Activated CD4-positive, alpha-beta T cell treated with anti-CD3 and anti-CD28 coated beads for 36 hours (primary cell): ENCODE measurements at regions not wholly inside any gene's neighbourhood (a gene's known extent, or its start where the extent isn't known, plus 50 kb on each side); places are given as distances from the start of the nearest gene placed in this dataset.

Experiments
- ATAC-seq: fragments of 200-7000 bp; cut with Tn5 transposase; one replicate; pipeline ENCODE4 v1.10.0; 2021; ENCODE audit warnings: mild to moderate bottlenecking, moderate library complexity
- CTCF ChIA-PET: fragments of 350-600 bp; sonication (Branson Sonifier 250); formaldehyde crosslinking; loops from one replicate; lab custom pipeline; 2021; ENCODE audit warnings: antibody characterized with exemption; lab: Charles Lee
- POLR2A ChIA-PET: fragments of 350-600 bp; sonication (Branson Sonifier 250); formaldehyde crosslinking; loops from one replicate; lab custom pipeline; 2021; ENCODE audit warnings: antibody characterized with exemption, inconsistent platforms; lab: Charles Lee
- DNase-seq: peaks from one replicate; pipeline ENCODE4 v3.0.0-alpha.2; 2020
- H3K27ac Mint-ChIP-seq: one replicate; pipeline ENCODE4 v1.8.0; 2021; ENCODE audit warnings: mixed read lengths
- H3K27me3 Mint-ChIP-seq: one replicate; pipeline ENCODE4 v1.8.0; 2021; ENCODE audit warnings: mixed read lengths
- H3K36me3 Mint-ChIP-seq: one replicate; pipeline ENCODE4 v1.8.0; 2021; ENCODE audit warnings: low read depth, mixed read lengths
- H3K4me1 Mint-ChIP-seq: one replicate; pipeline ENCODE4 v1.8.0; 2021; ENCODE audit warnings: mixed read lengths
- H3K4me3 Mint-ChIP-seq: one replicate; pipeline ENCODE4 v1.8.0; 2021; ENCODE audit warnings: mild to moderate bottlenecking, moderate library complexity, mixed read lengths
- H3K9me3 Mint-ChIP-seq: one replicate; pipeline ENCODE4 v1.8.0; 2021; ENCODE audit warnings: low read depth, mixed read lengths
- intact Hi-C, 2 experiments: fragments of 100-400 bp; cut with DNase I in 1 of 2; cut with micrococcal nuclease in 1 of 2; formaldehyde crosslinking; loops; one replicate each; pipeline versions ENCODE4 v1.14.2 to v1.15.1; 2022 to 2024; cut with DNase I, micrococcal nuclease

DNA sequence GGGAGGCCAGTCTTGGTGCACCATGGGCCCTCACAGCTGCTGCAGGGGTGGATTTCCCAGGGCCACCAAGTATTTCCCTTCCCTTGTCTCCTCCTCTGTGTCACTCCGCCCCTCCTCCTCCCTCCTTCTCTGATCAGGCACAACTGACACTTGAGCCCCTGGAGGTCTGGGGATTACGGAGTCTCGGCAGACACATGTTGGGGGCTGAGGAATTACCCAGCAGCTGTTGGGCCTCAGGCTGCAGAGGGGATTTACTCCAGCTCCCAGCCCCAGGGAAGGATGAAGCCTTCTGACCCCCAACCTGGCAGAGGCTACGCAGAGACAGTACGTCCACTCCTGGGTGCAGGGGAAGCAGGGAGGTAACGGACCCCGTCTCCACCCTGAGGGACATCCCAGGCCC, 420.5 kb upstream of the SULF2 start:
- DNase-seq (no peak), ATAC-seq (no peak)
- H3K9me3 Mint-ChIP-seq: no peaks in the 10 kb centered on the region
- POLR2A ChIA-PET: no interaction called here
- intact Hi-C loops: no loop called here
- no peak overlapping the region for H3K4me3 Mint-ChIP-seq
- no peaks in the 10 kb centered on the region for H3K36me3 Mint-ChIP-seq
- H3K27me3 Mint-ChIP-seq: no peaks in the 10 kb centered on the region
- H3K27ac Mint-ChIP-seq: no peak overlapping the region
- H3K4me1 Mint-ChIP-seq: no peaks in the 10 kb centered on the region
- CTCF ChIA-PET: interaction anchor here (1.0 kb wide), 1 partner anchor 31 kb away, joined by 3 read pairs; no protein-coding TSS in a partner anchor

DNA sequence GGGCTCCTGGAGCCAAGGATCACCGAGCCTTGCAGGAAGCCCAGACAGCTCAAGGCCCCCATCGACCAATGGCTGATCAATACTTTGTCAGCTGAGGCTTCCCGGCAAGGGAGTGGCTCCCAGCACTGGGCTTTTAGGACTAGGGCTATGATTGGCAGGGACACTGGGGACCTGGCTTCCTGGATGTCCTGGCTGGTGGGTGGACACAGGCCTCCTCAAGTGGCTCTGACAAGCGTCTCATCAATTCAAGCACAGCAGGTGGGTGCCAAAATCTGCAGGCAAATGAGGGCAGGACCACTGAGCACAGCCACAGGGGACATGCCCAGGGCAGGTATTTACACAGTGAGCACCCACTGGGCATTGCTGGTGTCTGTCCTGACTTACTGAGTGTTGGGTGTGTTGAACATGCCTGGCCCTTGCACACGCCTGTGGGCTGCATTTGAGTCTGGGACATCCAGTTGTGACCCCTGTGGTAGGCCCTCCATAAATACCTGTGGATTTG, 420.1 kb upstream of the SULF2 start:
- ChIA-PET CTCF (interaction anchor here (1.0 kb wide), 1 partner anchor 31 kb away, joined by 3 read pairs; no protein-coding TSS in a partner anchor), POLR2A (no interaction called here)
- intact Hi-C loops: no loop called here
- Mint-ChIP-seq H3K27me3 (no peaks in the 10 kb centered on the region), H3K4me3 (no peak overlapping the region), H3K9me3 (no peaks in the 10 kb centered on the region), H3K4me1 (no peaks in the 10 kb centered on the region), H3K27ac (no peak overlapping the region), H3K36me3 (no peaks in the 10 kb centered on the region)
- no peak for ATAC-seq
- no peak for DNase-seq

GRCh38 chr20:48204499-48204898, 419.2 kb upstream of the SULF2 start:
- POLR2A ChIA-PET: no interaction called here

DNA sequence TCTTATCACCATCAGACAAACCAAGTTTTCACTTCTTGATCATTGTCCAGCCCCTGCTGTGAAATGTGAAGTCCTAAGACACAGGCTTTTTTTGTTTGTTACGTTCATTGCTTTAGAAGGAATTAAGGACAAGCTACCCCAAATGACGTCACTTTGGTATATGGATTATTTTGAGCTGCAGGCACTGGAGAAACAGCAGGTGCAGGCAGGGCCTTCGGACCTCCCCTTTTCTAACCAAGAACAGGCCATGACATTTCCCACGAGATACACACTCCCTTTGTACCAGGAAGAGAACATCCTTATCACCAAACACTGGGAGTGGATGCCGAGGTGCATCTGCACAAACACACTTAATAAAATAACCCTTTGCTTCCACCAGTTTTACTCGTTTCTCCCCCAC, 418.0 kb upstream of the SULF2 start:
- H3K36me3 Mint-ChIP-seq: no peaks in the 10 kb centered on the region
- H3K4me3 Mint-ChIP-seq: no peak overlapping the region
- no peak overlapping the region for H3K27ac Mint-ChIP-seq
- intact Hi-C loops: no loop called here
- no peaks in the 10 kb centered on the region for H3K4me1 Mint-ChIP-seq
- ChIA-PET CTCF (no interaction called here), POLR2A (no interaction called here)
- ATAC-seq (no peak), DNase-seq (no peak)
- no peaks in the 10 kb centered on the region for H3K9me3 Mint-ChIP-seq
- H3K27me3 Mint-ChIP-seq: no peaks in the 10 kb centered on the region

More at GRCh38 chr20:48204499-48204898, 419.2 kb upstream of the SULF2 start:
- Mint-ChIP-seq H3K9me3 (no peaks in the 10 kb centered on the region), H3K4me3 (no peak overlapping the region), H3K27me3 (no peaks in the 10 kb centered on the region), H3K27ac (no peak overlapping the region), H3K4me1 (no peaks in the 10 kb centered on the region), H3K36me3 (no peaks in the 10 kb centered on the region)
- CTCF ChIA-PET: no interaction called here
- DNase-seq (no peak), ATAC-seq (no peak)
- intact Hi-C loops: no loop called here

DNA sequence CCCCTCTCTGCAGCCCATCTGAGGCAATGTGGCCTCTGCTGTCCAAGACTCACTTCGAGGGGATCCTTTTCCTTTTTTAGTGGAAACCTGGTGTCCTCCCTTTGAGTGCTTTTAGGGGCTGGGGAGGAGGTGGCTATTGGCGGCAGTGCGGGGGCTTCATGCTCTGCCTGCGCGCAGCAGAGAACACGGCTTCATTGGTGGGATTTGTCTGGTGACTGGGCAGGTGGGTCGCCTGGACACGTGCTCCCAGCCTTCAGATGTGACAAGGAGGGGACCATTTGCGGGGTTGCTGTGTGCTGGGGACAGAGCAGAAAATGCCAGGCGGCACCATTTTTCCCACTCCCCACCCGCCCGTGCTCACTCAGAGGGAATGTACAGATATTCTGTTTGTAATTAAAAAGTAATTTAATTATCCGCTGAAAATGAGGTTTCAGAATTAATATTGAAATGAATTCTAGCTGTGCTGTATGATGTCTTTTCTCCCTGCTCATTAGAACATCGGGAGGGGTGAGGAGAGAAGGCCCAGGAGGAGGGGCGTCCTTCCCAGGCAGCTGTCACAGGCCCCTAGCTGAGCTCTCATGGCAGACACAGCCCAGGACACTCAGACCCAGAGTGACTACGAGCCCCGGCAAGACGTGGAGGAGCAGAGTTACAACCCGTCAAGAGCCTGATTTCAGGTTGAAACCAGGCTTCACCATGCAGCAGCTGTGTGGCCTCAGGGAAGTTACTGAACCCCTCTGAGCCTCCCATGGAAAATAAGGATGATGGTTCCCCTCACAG, 417.2 kb upstream of the SULF2 start:
- no peaks in the 10 kb centered on the region for H3K9me3 Mint-ChIP-seq
- H3K27me3 Mint-ChIP-seq: no peaks in the 10 kb centered on the region
- ChIA-PET CTCF (no interaction called here), POLR2A (no interaction called here)
- no peak for ATAC-seq
- no peaks in the 10 kb centered on the region for H3K36me3 Mint-ChIP-seq
- no peak overlapping the region for H3K4me3 Mint-ChIP-seq
- no peak for DNase-seq
- intact Hi-C loops: no loop called here
- H3K27ac Mint-ChIP-seq: no peak overlapping the region
- H3K4me1 Mint-ChIP-seq: no peaks in the 10 kb centered on the region

DNA sequence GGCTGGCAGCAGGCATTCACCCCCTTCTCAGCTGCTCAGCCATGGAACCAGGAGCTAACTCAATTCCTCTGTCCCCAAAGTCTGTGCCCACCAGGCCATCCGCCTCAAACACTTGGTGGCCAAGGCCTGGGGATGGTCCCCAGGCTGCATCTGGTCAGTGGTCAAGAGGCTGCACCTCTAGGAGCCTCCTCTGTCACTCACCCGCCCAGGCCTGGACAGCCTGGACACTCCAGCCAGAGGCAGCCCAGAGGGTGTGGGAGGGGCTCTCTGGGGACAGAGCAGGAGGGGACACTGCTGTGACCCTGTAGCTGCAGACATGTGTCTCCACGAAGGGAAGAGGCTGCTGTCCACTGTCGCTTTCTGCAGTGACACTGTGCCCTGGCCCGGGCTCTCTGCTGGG, 416.6 kb upstream of the SULF2 start:
- Mint-ChIP-seq H3K27ac (no peak overlapping the region), H3K36me3 (no peaks in the 10 kb centered on the region), H3K4me1 (no peaks in the 10 kb centered on the region), H3K4me3 (no peak overlapping the region), H3K9me3 (no peaks in the 10 kb centered on the region), H3K27me3 (no peaks in the 10 kb centered on the region)
- ChIA-PET POLR2A (no interaction called here), CTCF (no interaction called here)
- no peak for DNase-seq
- intact Hi-C loops: no loop called here
- no peak for ATAC-seq

GRCh38 chr20:48201188-48201587, 415.9 kb upstream of the SULF2 start:
- DNase-seq (no peak), ATAC-seq (no peak)
- Mint-ChIP-seq H3K9me3 (no peaks in the 10 kb centered on the region), H3K36me3 (no peaks in the 10 kb centered on the region), H3K27ac (no peak overlapping the region), H3K27me3 (no peaks in the 10 kb centered on the region), H3K4me3 (no peak overlapping the region), H3K4me1 (no peaks in the 10 kb centered on the region)
- intact Hi-C loops: no loop called here
- POLR2A ChIA-PET: no interaction called here
- CTCF ChIA-PET: no interaction called here

GRCh38 chr20:48198929-48199451, 413.7 kb upstream of the SULF2 start:
- H3K36me3 Mint-ChIP-seq: no peaks in the 10 kb centered on the region
- no peak for DNase-seq
- no peaks in the 10 kb centered on the region for H3K9me3 Mint-ChIP-seq
- CTCF ChIA-PET: no interaction called here
- POLR2A ChIA-PET: no interaction called here
- no peak overlapping the region for H3K4me3 Mint-ChIP-seq
- intact Hi-C loops: no loop called here
- no peak for ATAC-seq
- H3K27me3 Mint-ChIP-seq: no peaks in the 10 kb centered on the region
- no peak overlapping the region for H3K27ac Mint-ChIP-seq
- H3K4me1 Mint-ChIP-seq: no peaks in the 10 kb centered on the region

DNA sequence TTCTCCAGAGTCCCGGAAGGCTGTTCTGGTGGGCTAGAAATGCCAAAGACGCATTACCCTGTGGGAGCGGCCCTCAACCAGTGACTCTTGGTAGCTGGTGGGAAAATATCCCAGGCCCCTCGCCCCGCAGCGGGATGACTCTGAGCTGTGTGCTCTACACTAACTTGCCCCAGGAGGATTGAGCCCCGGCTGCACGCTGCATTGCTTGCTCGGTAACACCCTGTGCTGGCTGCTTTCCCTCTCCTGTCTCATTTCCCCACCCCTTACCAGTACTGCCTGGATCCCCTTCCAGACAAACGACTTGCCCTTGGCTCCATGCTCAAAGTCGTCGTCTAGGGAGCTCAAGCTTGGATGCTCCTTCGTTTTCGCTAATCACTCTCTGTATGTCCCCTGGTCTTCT, 411.8 kb upstream of the SULF2 start:
- ChIA-PET POLR2A (no interaction called here), CTCF (no interaction called here)
- ATAC-seq (no peak), DNase-seq (no peak)
- Mint-ChIP-seq H3K36me3 (no peaks in the 10 kb centered on the region), H3K27ac (no peak overlapping the region), H3K4me3 (no peak overlapping the region), H3K4me1 (no peaks in the 10 kb centered on the region), H3K27me3 (no peaks in the 10 kb centered on the region), H3K9me3 (no peaks in the 10 kb centered on the region)
- intact Hi-C loops: no loop called here

- ChIA-PET CTCF (no interaction called here), POLR2A (no interaction called here)
- no peak for ATAC-seq
- no peaks in the 10 kb centered on the region for H3K36me3 Mint-ChIP-seq
- H3K9me3 Mint-ChIP-seq: no peaks in the 10 kb centered on the region
- no peak for DNase-seq
- no peaks in the 10 kb centered on the region for H3K4me1 Mint-ChIP-seq
- intact Hi-C loops: no loop called here
- no peak overlapping the region for H3K27ac Mint-ChIP-seq
- no peak overlapping the region for H3K4me3 Mint-ChIP-seq
- no peaks in the 10 kb centered on the region for H3K27me3 Mint-ChIP-seq
Observed at GRCh38 chr20:48196486-48196885, 411.2 kb upstream of the SULF2 start.

DNA sequence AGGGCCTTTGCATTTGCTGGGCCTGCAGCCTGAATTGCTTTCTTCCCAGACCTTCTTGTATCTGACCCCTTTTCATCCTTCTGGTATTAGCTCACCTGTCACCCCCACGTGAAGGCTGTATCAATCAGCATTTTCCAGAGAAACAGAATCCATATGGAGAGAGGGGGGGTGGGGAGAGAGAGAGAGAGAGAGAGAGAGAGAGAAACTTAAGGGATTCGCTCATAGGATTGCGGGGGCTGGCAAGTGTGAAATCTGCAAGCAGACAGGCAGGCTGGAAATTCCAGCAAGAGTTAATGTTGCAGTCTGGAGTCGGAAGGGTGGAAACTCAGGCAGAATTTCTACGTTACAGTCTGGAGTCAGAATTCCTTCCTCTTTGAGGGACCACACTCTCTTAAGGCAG, 410.7 kb upstream of the SULF2 start:
- ATAC-seq (no peak), DNase-seq (no peak)
- intact Hi-C loops: no loop called here
- H3K27me3 Mint-ChIP-seq: no peaks in the 10 kb centered on the region
- ChIA-PET POLR2A (no interaction called here), CTCF (no interaction called here)
- H3K36me3 Mint-ChIP-seq: no peaks in the 10 kb centered on the region
- no peaks in the 10 kb centered on the region for H3K9me3 Mint-ChIP-seq
- H3K4me1 Mint-ChIP-seq: no peaks in the 10 kb centered on the region
- no peak overlapping the region for H3K27ac Mint-ChIP-seq
- no peak overlapping the region for H3K4me3 Mint-ChIP-seq

- H3K4me1 Mint-ChIP-seq: no peaks in the 10 kb centered on the region
- H3K4me3 Mint-ChIP-seq: no peak overlapping the region
- H3K27ac Mint-ChIP-seq: no peak overlapping the region
- ChIA-PET POLR2A (no interaction called here), CTCF (no interaction called here)
- DNase-seq (no peak), ATAC-seq (no peak)
- H3K9me3 Mint-ChIP-seq: no peaks in the 10 kb centered on the region
- H3K36me3 Mint-ChIP-seq: no peaks in the 10 kb centered on the region
- no peaks in the 10 kb centered on the region for H3K27me3 Mint-ChIP-seq
- intact Hi-C loops: no loop called here
Observed at GRCh38 chr20:48195121-48195870, 410.0 kb upstream of the SULF2 start.
